ENCODE measurements at regions not wholly inside any gene's neighbourhood (a gene's known extent, or its start where the extent isn't known, plus 50 kb on each side); places are given as distances from the start of the nearest gene placed in this dataset.

DNA sequence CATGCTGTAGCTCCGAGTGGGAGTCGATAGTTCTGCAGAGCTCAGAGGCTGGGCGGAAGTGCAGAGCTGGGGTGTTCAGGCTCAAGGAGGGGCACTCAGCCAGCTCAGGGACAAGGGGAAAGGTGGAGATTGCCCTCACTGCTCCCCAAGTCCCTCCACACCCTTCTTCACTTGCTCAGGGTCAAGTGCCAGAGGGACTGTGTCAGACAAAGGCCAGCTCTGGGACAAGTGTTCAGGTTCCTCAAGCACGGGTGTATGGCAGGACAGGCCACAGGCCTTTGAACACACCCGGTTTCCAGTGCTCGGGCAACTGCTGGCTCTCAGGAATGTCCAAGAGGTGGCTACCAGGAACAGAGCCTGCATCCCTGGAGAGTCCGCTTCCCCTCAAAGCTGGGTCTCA, 293.0 kb upstream of the PODXL start:
- intact Hi-C loops (cut with micrococcal nuclease) (no loop called here), dilution Hi-C loops (cut with MboI; ENCODE audit: extremely low pct_ligation_motif_present, low sequenced_read_pairs) (no loop called here)
- H3K4me2 ChIP-seq (ENCODE audit: insufficient read depth, low read length) = no peak overlapping the region
- no peaks in the 10 kb centered on the region for H4K20me1 ChIP-seq (replicated peaks; ENCODE audit: control insufficient read depth, extremely low read depth, insufficient read depth, low read length)
- FAIRE-seq (no peak), DNase-seq (ENCODE audit: low read depth, low spot score) (no peak)
- no peaks in the 10 kb centered on the region for H3K9me3 ChIP-seq (replicated peaks; ENCODE audit: control insufficient read depth, insufficient read depth, low read length)
- peaks cover 0 to 10% of the 10 kb centered on the region in 2 experiments for H3K27me3 ChIP-seq (ENCODE audit: control insufficient read depth in 2 of 2, insufficient read depth in 2 of 2, low read length in 2 of 2)
- no peak for TF ChIP-seq EZH2 (IDR thresholded peaks at IDR 0.05; ENCODE audit: borderline replicate concordance, low read depth, low read length, severe bottlenecking)
- TF ChIP-seq GATA2 (IDR thresholded peaks at IDR 0.05; ENCODE audit: insufficient read depth, insufficient read length, low read depth, low read length) = no peak
- no peak for TF ChIP-seq POLR2AphosphoS5 (IDR thresholded peaks at IDR 0.05; ENCODE audit: insufficient read depth, low read depth, low read length)
- TF ChIP-seq POLR2A (IDR thresholded peaks at IDR 0.05; ENCODE audit: low read depth, low read length) = no peak
- TF ChIP-seq, protein P1, sequence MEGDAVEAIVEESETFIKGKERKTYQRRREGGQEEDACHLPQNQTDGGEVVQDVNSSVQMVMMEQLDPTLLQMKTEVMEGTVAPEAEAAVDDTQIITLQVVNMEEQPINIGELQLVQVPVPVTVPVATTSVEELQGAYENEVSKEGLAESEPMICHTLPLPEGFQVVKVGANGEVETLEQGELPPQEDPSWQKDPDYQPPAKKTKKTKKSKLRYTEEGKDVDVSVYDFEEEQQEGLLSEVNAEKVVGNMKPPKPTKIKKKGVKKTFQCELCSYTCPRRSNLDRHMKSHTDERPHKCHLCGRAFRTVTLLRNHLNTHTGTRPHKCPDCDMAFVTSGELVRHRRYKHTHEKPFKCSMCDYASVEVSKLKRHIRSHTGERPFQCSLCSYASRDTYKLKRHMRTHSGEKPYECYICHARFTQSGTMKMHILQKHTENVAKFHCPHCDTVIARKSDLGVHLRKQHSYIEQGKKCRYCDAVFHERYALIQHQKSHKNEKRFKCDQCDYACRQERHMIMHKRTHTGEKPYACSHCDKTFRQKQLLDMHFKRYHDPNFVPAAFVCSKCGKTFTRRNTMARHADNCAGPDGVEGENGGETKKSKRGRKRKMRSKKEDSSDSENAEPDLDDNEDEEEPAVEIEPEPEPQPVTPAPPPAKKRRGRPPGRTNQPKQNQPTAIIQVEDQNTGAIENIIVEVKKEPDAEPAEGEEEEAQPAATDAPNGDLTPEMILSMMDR (IDR thresholded peaks at IDR 0.05; ENCODE audit: extremely low read depth in 1 of 2, insufficient read depth in 1 of 2, low read depth in 1 of 2, low read length in 2 of 2) = no peak
- TF ChIP-seq, protein P2, sequence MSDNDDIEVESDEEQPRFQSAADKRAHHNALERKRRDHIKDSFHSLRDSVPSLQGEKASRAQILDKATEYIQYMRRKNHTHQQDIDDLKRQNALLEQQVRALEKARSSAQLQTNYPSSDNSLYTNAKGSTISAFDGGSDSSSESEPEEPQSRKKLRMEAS (IDR thresholded peaks at IDR 0.05; ENCODE audit: insufficient read depth, insufficient read length) = no peak
- TF ChIP-seq FOS (IDR thresholded peaks at IDR 0.05; ENCODE audit: borderline replicate concordance, insufficient read depth, low read length) = no peak
- no peak for TF ChIP-seq MYC (IDR thresholded peaks at IDR 0.05; ENCODE audit: low read depth, low read length)
- no peak for TF ChIP-seq JUN (IDR thresholded peaks at IDR 0.05; ENCODE audit: borderline replicate concordance, insufficient read depth, insufficient read length, low read depth)
- H3K27ac ChIP-seq (ENCODE audit: insufficient read depth, low read depth, low read length) = no peak overlapping the region
- H3K9ac ChIP-seq (replicated peaks; ENCODE audit: extremely low read depth, insufficient read depth, low read length) = no peak overlapping the region
- H2AFZ ChIP-seq (ENCODE audit: low read depth, low read length) = no peak overlapping the region
- POLR2A ChIA-PET = no interaction called here
- H3K9me1 ChIP-seq (replicated peaks; ENCODE audit: control insufficient read depth, extremely low read depth, insufficient read depth, low read length) = no peaks in the 10 kb centered on the region
- no TSS peak for BruUV-seq (replicated peaks)
- H3K4me3 ChIP-seq (replicated peaks in 1 of 3; ENCODE audit: insufficient read depth in 1 of 3, low read depth in 1 of 3, low read length in 3 of 3) = no peak overlapping the region
- H3K79me2 ChIP-seq (ENCODE audit: control insufficient read depth, insufficient read depth, low read length) = no peaks in the 10 kb centered on the region
- H3K36me3 ChIP-seq (ENCODE audit: control insufficient read depth in 2 of 2, extremely low read depth in 1 of 2, insufficient read depth in 2 of 2, low read length in 2 of 2) = no peaks in the 10 kb centered on the region
- CTCF ChIA-PET = interaction anchor here (0.8 to 4.0 kb wide), 2 partner anchors 10 to 96 kb away, joined by 3 to 22 read pairs; no protein-coding TSS in a partner anchor
- H3K4me1 ChIP-seq (ENCODE audit: control insufficient read depth, extremely low read depth, insufficient read depth, low read length) = no peaks in the 10 kb centered on the region
